GM23338 (cell line): ENCODE measurements at regions not wholly inside any gene's neighbourhood (a gene's known extent, or its start where the extent isn't known, plus 50 kb on each side); places are given as distances from the start of the nearest gene placed in this dataset.

Experiments used
- ATAC-seq: fragments of 200-7000 bp; cut with Tn5 transposase; 3 replicates; pipeline ENCODE4 v1.9.1; 2020
- DNase-seq: peaks from one replicate; pipeline ENCODE4 v3.0.0-alpha.2; 2015; ENCODE audit warnings: low spot score
- H2AFZ ChIP-seq: fragments of 200-600 bp; sonication (generic); 2 replicates; pipeline ENCODE4 v1.8.0; 2016; ENCODE audit warnings: antibody characterized with exemption, mild to moderate bottlenecking, moderate library complexity
- H3F3A ChIP-seq: fragments of 200-600 bp; sonication (generic); replicated peaks from 2 replicates; pipeline ENCODE4 v1.8.0; 2017; ENCODE audit warnings: antibody characterized with exemption, mixed run types, low read depth
- H3K27ac ChIP-seq: fragments of 200-600 bp; sonication (generic); 2 replicates; pipeline ENCODE4 v1.6.1; 2016; ENCODE audit warnings: low read depth
- H3K27me3 ChIP-seq: fragments of 200-600 bp; sonication (generic); 2 replicates; pipeline ENCODE4 v1.8.0; 2016; ENCODE audit warnings: mild to moderate bottlenecking, mixed run types, moderate library complexity; ENCODE audit not compliant: insufficient read depth
- H3K36me3 ChIP-seq: fragments of 200-600 bp; sonication (generic); 2 replicates; pipeline ENCODE4 v1.8.0; 2016; ENCODE audit warnings: mild to moderate bottlenecking; ENCODE audit not compliant: insufficient read depth
- H3K4me1 ChIP-seq: fragments of 200-600 bp; sonication (generic); 2 replicates; pipeline ENCODE4 v1.8.0; 2016; ENCODE audit warnings: mild to moderate bottlenecking, moderate library complexity; ENCODE audit not compliant: insufficient read depth
- H3K4me2 ChIP-seq: fragments of 200-600 bp; sonication (generic); 2 replicates; pipeline ENCODE4 v1.7.1; 2017; ENCODE audit warnings: mixed run types
- H3K4me3 ChIP-seq: fragments of 200-600 bp; sonication (generic); 2 replicates; pipeline ENCODE4 v1.6.1; 2016; ENCODE audit warnings: mixed run types
- H3K79me2 ChIP-seq: fragments of 200-600 bp; sonication (generic); replicated peaks from 2 replicates; pipeline ENCODE4 v1.8.0; 2017; ENCODE audit warnings: mild to moderate bottlenecking; ENCODE audit not compliant: insufficient read depth
- H3K9me2 ChIP-seq: fragments of 200-600 bp; sonication (generic); 2 replicates; pipeline ENCODE4 v1.8.0; 2017; ENCODE audit not compliant: insufficient read depth
- H4K20me1 ChIP-seq: fragments of 200-600 bp; sonication (generic); replicated peaks from 2 replicates; pipeline ENCODE4 v1.8.0; 2017; ENCODE audit warnings: mild to moderate bottlenecking; ENCODE audit not compliant: insufficient read depth
- H3K27ac Mint-ChIP-seq: 2 replicates; pipeline ENCODE4 v1.8.0; 2020; ENCODE audit warnings: inconsistent platforms, mild to moderate bottlenecking, moderate library complexity, mixed read lengths
- H3K27me3 Mint-ChIP-seq: 3 replicates; pipeline ENCODE4 v1.8.0; 2022; ENCODE audit warnings: low read depth, mild to moderate bottlenecking, moderate library complexity, mixed read lengths, inconsistent platforms; ENCODE audit not compliant: insufficient read depth, poor library complexity
- H3K36me3 Mint-ChIP-seq: 3 replicates; pipeline ENCODE4 v1.8.0; 2021; ENCODE audit warnings: low read depth, mild to moderate bottlenecking, inconsistent platforms, moderate library complexity, mixed read lengths
- H3K4me1 Mint-ChIP-seq: 3 replicates; pipeline ENCODE4 v1.8.0; 2020; ENCODE audit warnings: mild to moderate bottlenecking, inconsistent platforms, mixed read lengths
- H3K4me3 Mint-ChIP-seq: 3 replicates; pipeline ENCODE4 v1.8.0; 2021; ENCODE audit warnings: moderate library complexity, mild to moderate bottlenecking, inconsistent platforms, mixed read lengths
- H3K9me3 Mint-ChIP-seq: 3 replicates; pipeline ENCODE4 v1.8.0; 2020; ENCODE audit warnings: moderate library complexity, mild to moderate bottlenecking, inconsistent platforms, mixed read lengths
- CREB1 ChIP-seq: fragments of 250-450 bp; sonication (Bioruptor Pico); IDR thresholded peaks from 2 replicates; pipeline ENCODE4 v1.5.0; 2020; ENCODE audit warnings: low read depth, mild to moderate bottlenecking, moderate library complexity
- EZH2 ChIP-seq: fragments of 200-600 bp; sonication (generic); IDR thresholded peaks from one replicate; pipeline ENCODE4 v1.8.0; 2017; ENCODE audit warnings: antibody characterized with exemption, mild to moderate bottlenecking, low read depth; ENCODE audit not compliant: unreplicated experiment
- EZH2phosphoT487 ChIP-seq: fragments of 200-600 bp; sonication (generic); IDR thresholded peaks from one replicate; pipeline ENCODE4 v1.8.1; 2018; ENCODE audit warnings: antibody characterized with exemption; ENCODE audit not compliant: unreplicated experiment
- JUNB ChIP-seq: IDR thresholded peaks from one replicate; pipeline ENCODE4 v1.6.1; 2016; ENCODE audit warnings: antibody characterized with exemption; ENCODE audit not compliant: unreplicated experiment
- NANOG ChIP-seq: IDR thresholded peaks from 2 replicates; pipeline ENCODE4 v1.6.1; 2016; ENCODE audit warnings: antibody characterized with exemption, borderline replicate concordance
- POLR2AphosphoS5 ChIP-seq: IDR thresholded peaks from 2 replicates; pipeline ENCODE4 v1.6.1; 2016; ENCODE audit warnings: antibody characterized with exemption, low read depth
- STAT1 ChIP-seq: IDR thresholded peaks from one replicate; pipeline ENCODE4 v1.6.1; 2016; ENCODE audit warnings: antibody characterized with exemption; ENCODE audit not compliant: unreplicated experiment
- ZNF114 ChIP-seq: fragments of 250-450 bp; sonication (Bioruptor Pico); IDR thresholded peaks from 2 replicates; pipeline ENCODE4 v1.5.0; 2020; ENCODE audit warnings: mild to moderate bottlenecking, moderate library complexity
- ZNF331 ChIP-seq: fragments of 250-450 bp; sonication (Bioruptor Pico); IDR thresholded peaks from 2 replicates; pipeline ENCODE4 v1.5.0; 2020; ENCODE audit warnings: low read depth, mild to moderate bottlenecking, moderate library complexity
- TF ChIP-seq, protein P1 (sequence below), 2 experiments: fragments of 200-600 bp in 1 of 2; sonication (generic) in 1 of 2; conservative IDR thresholded peaks; 2 replicates each; pipeline versions ENCODE4 v1.5.1 to v1.6.1; 2016 to 2017; ENCODE audit warnings: antibody characterized with exemption in 2 of 2, low read depth in 2 of 2, mild to moderate bottlenecking in 2 of 2, moderate library complexity in 1 of 2
- TF ChIP-seq, protein P2 (sequence below): fragments of 250-450 bp; sonication (Bioruptor Pico); IDR thresholded peaks from 2 replicates; pipeline ENCODE4 v1.5.0; 2020; ENCODE audit warnings: mild to moderate bottlenecking, moderate library complexity
- TF ChIP-seq, protein P3 (sequence below): IDR thresholded peaks from 2 replicates; pipeline ENCODE4 v1.6.1; 2016; ENCODE audit warnings: antibody characterized with exemption
- TF ChIP-seq, protein P4 (sequence below): IDR thresholded peaks from one replicate; pipeline ENCODE4 v1.6.1; 2018; ENCODE audit warnings: antibody characterized with exemption; ENCODE audit not compliant: unreplicated experiment

DNA sequence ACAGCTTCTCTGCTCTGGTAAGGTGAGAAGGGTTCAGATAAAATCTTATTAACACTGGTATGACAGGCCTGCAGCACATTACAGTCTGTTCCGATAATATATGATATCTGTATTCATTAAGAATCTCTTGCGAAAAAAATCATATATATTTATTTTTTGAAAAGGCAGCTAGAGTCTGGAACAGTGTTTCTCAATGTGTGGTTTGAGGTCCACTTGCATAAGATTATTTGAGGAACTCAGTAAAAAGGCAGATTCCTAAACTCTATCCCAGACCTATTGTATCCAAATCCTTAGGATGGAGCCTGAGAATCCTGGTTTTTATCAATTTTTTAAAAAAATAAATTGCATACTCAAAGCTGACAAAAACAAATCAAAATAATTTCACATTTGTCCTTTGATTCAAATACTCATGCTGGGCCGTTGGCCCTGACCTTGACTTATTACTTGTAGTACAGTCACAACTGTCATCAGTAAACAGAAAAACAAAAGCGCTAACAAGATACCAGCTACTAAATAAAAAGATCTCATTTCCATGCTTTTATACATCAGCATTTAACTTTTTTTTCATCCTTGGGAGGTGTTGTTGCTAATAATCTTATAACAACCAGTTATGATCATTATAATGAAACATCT lies 60.6 kb downstream of the RGS2 start:
- ATAC-seq (no peak), DNase-seq (no peak)
- Histone ChIP-seq H3K4me1 (no peaks in the 10 kb centered on the region), H2AFZ (no peak overlapping the region), H3K27me3 (no peaks in the 10 kb centered on the region), H3K27ac (no peak overlapping the region), H4K20me1 (no peaks in the 10 kb centered on the region), H3F3A (no peaks in the 10 kb centered on the region), H3K4me3 (no peak overlapping the region), H3K4me2 (no peak overlapping the region), H3K36me3 (no peaks in the 10 kb centered on the region), H3K79me2 (no peaks in the 10 kb centered on the region), H3K9me2 (no peaks in the 10 kb centered on the region)
- H3K9me3 Mint-ChIP-seq: no peaks in the 10 kb centered on the region
- H3K4me3 Mint-ChIP-seq: no peak overlapping the region
- peaks cover 3% of the 10 kb centered on the region; the same call in 2 of the 3 replicates for H3K4me1 Mint-ChIP-seq
- H3K27ac Mint-ChIP-seq: no peak overlapping the region
- TF ChIP-seq, protein P1, sequence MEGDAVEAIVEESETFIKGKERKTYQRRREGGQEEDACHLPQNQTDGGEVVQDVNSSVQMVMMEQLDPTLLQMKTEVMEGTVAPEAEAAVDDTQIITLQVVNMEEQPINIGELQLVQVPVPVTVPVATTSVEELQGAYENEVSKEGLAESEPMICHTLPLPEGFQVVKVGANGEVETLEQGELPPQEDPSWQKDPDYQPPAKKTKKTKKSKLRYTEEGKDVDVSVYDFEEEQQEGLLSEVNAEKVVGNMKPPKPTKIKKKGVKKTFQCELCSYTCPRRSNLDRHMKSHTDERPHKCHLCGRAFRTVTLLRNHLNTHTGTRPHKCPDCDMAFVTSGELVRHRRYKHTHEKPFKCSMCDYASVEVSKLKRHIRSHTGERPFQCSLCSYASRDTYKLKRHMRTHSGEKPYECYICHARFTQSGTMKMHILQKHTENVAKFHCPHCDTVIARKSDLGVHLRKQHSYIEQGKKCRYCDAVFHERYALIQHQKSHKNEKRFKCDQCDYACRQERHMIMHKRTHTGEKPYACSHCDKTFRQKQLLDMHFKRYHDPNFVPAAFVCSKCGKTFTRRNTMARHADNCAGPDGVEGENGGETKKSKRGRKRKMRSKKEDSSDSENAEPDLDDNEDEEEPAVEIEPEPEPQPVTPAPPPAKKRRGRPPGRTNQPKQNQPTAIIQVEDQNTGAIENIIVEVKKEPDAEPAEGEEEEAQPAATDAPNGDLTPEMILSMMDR (conservative IDR thresholded peaks at IDR 0.05; ENCODE audit: low read depth in 2 of 2): no peak
- TF ChIP-seq STAT1 (no peak), ZNF114 (no peak), NANOG (no peak), EZH2 (no peak), JUNB (no peak), ZNF331 (CRISPR knock-in tag) (no peak), CREB1 (CRISPR knock-in tag) (no peak), EZH2phosphoT487 (no peak), POLR2AphosphoS5 (no peak)
- TF ChIP-seq, protein P2, sequence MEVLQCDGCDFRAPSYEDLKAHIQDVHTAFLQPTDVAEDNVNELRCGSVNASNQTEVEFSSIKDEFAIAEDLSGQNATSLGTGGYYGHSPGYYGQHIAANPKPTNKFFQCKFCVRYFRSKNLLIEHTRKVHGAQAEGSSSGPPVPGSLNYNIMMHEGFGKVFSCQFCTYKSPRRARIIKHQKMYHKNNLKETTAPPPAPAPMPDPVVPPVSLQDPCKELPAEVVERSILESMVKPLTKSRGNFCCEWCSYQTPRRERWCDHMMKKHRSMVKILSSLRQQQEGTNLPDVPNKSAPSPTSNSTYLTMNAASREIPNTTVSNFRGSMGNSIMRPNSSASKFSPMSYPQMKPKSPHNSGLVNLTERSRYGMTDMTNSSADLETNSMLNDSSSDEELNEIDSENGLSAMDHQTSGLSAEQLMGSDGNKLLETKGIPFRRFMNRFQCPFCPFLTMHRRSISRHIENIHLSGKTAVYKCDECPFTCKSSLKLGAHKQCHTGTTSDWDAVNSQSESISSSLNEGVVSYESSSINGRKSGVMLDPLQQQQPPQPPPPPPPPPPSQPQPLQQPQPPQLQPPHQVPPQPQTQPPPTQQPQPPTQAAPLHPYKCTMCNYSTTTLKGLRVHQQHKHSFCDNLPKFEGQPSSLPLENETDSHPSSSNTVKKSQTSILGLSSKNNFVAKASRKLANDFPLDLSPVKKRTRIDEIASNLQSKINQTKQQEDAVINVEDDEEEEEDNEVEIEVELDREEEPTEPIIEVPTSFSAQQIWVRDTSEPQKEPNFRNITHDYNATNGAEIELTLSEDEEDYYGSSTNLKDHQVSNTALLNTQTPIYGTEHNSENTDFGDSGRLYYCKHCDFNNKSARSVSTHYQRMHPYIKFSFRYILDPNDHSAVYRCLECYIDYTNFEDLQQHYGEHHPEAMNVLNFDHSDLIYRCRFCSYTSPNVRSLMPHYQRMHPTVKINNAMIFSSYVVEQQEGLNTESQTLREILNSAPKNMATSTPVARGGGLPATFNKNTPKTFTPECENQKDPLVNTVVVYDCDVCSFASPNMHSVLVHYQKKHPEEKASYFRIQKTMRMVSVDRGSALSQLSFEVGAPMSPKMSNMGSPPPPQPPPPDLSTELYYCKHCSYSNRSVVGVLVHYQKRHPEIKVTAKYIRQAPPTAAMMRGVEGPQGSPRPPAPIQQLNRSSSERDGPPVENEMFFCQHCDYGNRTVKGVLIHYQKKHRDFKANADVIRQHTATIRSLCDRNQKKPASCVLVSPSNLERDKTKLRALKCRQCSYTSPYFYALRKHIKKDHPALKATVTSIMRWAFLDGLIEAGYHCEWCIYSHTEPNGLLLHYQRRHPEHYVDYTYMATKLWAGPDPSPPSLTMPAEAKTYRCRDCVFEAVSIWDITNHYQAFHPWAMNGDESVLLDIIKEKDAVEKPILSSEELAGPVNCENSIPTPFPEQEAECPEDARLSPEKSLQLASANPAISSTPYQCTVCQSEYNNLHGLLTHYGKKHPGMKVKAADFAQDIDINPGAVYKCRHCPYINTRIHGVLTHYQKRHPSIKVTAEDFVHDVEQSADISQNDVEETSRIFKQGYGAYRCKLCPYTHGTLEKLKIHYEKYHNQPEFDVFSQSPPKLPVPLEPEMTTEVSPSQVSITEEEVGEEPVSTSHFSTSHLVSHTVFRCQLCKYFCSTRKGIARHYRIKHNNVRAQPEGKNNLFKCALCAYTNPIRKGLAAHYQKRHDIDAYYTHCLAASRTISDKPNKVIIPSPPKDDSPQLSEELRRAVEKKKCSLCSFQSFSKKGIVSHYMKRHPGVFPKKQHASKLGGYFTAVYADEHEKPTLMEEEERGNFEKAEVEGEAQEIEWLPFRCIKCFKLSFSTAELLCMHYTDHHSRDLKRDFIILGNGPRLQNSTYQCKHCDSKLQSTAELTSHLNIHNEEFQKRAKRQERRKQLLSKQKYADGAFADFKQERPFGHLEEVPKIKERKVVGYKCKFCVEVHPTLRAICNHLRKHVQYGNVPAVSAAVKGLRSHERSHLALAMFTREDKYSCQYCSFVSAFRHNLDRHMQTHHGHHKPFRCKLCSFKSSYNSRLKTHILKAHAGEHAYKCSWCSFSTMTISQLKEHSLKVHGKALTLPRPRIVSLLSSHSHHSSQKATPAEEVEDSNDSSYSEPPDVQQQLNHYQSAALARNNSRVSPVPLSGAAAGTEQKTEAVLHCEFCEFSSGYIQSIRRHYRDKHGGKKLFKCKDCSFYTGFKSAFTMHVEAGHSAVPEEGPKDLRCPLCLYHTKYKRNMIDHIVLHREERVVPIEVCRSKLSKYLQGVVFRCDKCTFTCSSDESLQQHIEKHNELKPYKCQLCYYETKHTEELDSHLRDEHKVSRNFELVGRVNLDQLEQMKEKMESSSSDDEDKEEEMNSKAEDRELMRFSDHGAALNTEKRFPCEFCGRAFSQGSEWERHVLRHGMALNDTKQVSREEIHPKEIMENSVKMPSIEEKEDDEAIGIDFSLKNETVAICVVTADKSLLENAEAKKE (CRISPR knock-in tag): no peak
- TF ChIP-seq, protein P3, sequence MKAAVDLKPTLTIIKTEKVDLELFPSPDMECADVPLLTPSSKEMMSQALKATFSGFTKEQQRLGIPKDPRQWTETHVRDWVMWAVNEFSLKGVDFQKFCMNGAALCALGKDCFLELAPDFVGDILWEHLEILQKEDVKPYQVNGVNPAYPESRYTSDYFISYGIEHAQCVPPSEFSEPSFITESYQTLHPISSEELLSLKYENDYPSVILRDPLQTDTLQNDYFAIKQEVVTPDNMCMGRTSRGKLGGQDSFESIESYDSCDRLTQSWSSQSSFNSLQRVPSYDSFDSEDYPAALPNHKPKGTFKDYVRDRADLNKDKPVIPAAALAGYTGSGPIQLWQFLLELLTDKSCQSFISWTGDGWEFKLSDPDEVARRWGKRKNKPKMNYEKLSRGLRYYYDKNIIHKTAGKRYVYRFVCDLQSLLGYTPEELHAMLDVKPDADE: no peak
- TF ChIP-seq, protein P4, sequence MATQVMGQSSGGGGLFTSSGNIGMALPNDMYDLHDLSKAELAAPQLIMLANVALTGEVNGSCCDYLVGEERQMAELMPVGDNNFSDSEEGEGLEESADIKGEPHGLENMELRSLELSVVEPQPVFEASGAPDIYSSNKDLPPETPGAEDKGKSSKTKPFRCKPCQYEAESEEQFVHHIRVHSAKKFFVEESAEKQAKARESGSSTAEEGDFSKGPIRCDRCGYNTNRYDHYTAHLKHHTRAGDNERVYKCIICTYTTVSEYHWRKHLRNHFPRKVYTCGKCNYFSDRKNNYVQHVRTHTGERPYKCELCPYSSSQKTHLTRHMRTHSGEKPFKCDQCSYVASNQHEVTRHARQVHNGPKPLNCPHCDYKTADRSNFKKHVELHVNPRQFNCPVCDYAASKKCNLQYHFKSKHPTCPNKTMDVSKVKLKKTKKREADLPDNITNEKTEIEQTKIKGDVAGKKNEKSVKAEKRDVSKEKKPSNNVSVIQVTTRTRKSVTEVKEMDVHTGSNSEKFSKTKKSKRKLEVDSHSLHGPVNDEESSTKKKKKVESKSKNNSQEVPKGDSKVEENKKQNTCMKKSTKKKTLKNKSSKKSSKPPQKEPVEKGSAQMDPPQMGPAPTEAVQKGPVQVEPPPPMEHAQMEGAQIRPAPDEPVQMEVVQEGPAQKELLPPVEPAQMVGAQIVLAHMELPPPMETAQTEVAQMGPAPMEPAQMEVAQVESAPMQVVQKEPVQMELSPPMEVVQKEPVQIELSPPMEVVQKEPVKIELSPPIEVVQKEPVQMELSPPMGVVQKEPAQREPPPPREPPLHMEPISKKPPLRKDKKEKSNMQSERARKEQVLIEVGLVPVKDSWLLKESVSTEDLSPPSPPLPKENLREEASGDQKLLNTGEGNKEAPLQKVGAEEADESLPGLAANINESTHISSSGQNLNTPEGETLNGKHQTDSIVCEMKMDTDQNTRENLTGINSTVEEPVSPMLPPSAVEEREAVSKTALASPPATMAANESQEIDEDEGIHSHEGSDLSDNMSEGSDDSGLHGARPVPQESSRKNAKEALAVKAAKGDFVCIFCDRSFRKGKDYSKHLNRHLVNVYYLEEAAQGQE: no peak
- no peaks in the 10 kb centered on the region for H3K27me3 Mint-ChIP-seq
- H3K36me3 Mint-ChIP-seq: no peaks in the 10 kb centered on the region
